Brain microvascular endothelial cell (primary cell): ENCODE measurements at regions not wholly inside any gene's neighbourhood (a gene's known extent, or its start where the extent isn't known, plus 50 kb on each side); places are given as distances from the start of the nearest gene placed in this dataset.

ENCODE experiments used
- DNase-seq: peaks from one replicate; pipeline ENCODE4 v3.0.0-alpha.2; 2020
- H3K27ac ChIP-seq: fragments of 250-450 bp; sonication (Bioruptor Pico); 2 replicates; pipeline ENCODE4 v1.5.1; 2020; ENCODE audit warnings: mild to moderate bottlenecking, moderate library complexity
- H3K27me3 ChIP-seq: fragments of 250-450 bp; sonication (Bioruptor Pico); replicated peaks from 2 replicates; pipeline ENCODE4 v1.5.1; 2020; ENCODE audit warnings: mild to moderate bottlenecking
- H3K36me3 ChIP-seq: fragments of 250-450 bp; sonication (Bioruptor Pico); replicated peaks from 2 replicates; pipeline ENCODE4 v1.5.1; 2020; ENCODE audit warnings: mild to moderate bottlenecking
- H3K4me3 ChIP-seq: 2 replicates; pipeline ENCODE4 v1.5.1; 2011; ENCODE audit warnings: low read depth, mild to moderate bottlenecking, control low read depth, low read length, moderate library complexity
- CTCF ChIP-seq: IDR thresholded peaks from 2 replicates; pipeline ENCODE4 v1.5.1; 2011; ENCODE audit warnings: low read depth, mild to moderate bottlenecking, moderate library complexity, low read length, control low read depth, inconsistent platforms; ENCODE audit errors: missing control alignments
- in situ Hi-C: cut with HindIII; loops from 2 replicates; pipeline ENCODE4 v1.10.0; 2017; ENCODE audit warnings: low sequenced_read_pairs, low pct_ligation_motif_present

GRCh38 chr18:59787998-59788790 is 91.0 kb upstream of the CCBE1 start:
- no peak for TF ChIP-seq CTCF
- H3K27me3 ChIP-seq = no peaks in the 10 kb centered on the region
- no peak overlapping the region for H3K4me3 ChIP-seq
- DNase-seq = peak; percentile 74
- H3K27ac ChIP-seq = peak overlapping the region; percentile 60
- H3K36me3 ChIP-seq = no peaks in the 10 kb centered on the region
- in situ Hi-C loops = no loop called here

GRCh38 chr18:59784694-59785093 is 87.5 kb upstream of the CCBE1 start:
- no peaks in the 10 kb centered on the region for H3K27me3 ChIP-seq
- no peak overlapping the region for H3K4me3 ChIP-seq
- DNase-seq = no peak
- H3K27ac ChIP-seq = no peak overlapping the region
- in situ Hi-C loops = no loop called here
- no peak for TF ChIP-seq CTCF
- no peaks in the 10 kb centered on the region for H3K36me3 ChIP-seq

- peak; percentile 80 for DNase-seq
- Histone ChIP-seq H3K36me3 (no peaks in the 10 kb centered on the region), H3K4me3 (no peak overlapping the region), H3K27ac (no peak overlapping the region), H3K27me3 (no peaks in the 10 kb centered on the region)
- peak; percentile 76 for TF ChIP-seq CTCF
- in situ Hi-C loops = no loop called here
These were observed 85.9 kb upstream of the CCBE1 start for GRCh38 chr18:59783138-59783537.

- in situ Hi-C loops = no loop called here
- DNase-seq = peak; percentile 64
- Histone ChIP-seq H3K36me3 (no peaks in the 10 kb centered on the region), H3K27ac (peak overlapping the region; percentile 53), H3K27me3 (no peaks in the 10 kb centered on the region), H3K4me3 (no peak overlapping the region)
- TF ChIP-seq CTCF = no peak
These were observed 82.8 kb upstream of the CCBE1 start for GRCh38 chr18:59779979-59780378.

GRCh38 chr18:59778434-59778833 is 81.2 kb upstream of the CCBE1 start:
- in situ Hi-C loops = no loop called here
- Histone ChIP-seq H3K4me3 (no peak overlapping the region), H3K36me3 (no peaks in the 10 kb centered on the region), H3K27ac (no peak overlapping the region), H3K27me3 (no peaks in the 10 kb centered on the region)
- no peak for TF ChIP-seq CTCF
- DNase-seq = no peak

- no peaks in the 10 kb centered on the region for H3K36me3 ChIP-seq
- H3K27ac ChIP-seq = no peak overlapping the region
- no peak for TF ChIP-seq CTCF
- no peak for DNase-seq
- no peaks in the 10 kb centered on the region for H3K27me3 ChIP-seq
- in situ Hi-C loops = no loop called here
- H3K4me3 ChIP-seq = no peak overlapping the region
These were observed 80.4 kb upstream of the CCBE1 start for GRCh38 chr18:59777636-59778035.
